GM18861 (cell line): ENCODE measurements at regions not wholly inside any gene's neighbourhood (a gene's known extent, or its start where the extent isn't known, plus 50 kb on each side); places are given as distances from the start of the nearest gene placed in this dataset.
"Not testable (repeated sequence)": the region's sequence is repeated elsewhere in the genome, so short reads cannot be mapped to it uniquely, and the experiment has no call there.

Experiments used
- ATAC-seq: cut with Tn5 transposase; IDR thresholded peaks from one replicate; pipeline ENCODE4 v1.9.1; 2021; ENCODE audit not compliant: unreplicated experiment

DNA sequence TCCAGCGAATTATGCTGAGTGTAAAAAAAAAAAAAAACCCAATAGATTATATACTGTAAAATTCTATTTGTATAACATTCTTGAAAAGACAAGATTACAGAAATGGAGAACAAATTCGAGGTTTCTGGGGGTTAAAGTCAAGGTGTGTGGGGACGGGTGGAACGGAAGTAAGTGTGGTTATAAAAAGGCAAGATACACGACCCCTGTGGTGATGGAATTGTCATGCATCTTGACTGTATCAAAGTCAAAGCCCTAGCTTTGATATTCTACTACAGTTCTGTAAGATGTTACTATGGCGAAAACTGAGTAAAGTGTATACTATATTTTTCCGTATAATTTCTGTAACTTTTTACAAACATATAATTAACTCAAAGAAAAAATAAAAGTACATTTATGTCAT, 718.2 kb upstream of the PCDH15 start:
- ATAC-seq = no peak

DNA sequence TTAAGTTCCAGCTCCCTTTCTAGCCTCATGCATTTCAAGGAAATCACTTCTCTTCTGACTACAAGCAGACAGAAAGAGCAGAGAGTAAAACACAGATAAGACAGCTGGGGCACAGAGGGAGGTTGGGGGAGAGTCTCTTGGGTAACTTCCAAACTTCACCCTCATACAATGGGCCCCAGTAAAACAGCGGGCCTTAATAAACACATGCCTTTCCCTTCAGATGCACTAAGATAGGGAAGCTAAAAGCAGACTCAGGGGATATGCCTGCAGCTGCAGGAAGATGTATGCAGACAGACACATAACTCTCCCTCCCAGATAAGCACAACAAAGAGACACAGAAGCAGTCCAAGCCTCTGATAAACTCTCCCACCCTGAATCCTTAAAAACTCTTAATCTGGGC, 717.4 kb upstream of the PCDH15 start:
- not testable (repeated sequence) for ATAC-seq

DNA sequence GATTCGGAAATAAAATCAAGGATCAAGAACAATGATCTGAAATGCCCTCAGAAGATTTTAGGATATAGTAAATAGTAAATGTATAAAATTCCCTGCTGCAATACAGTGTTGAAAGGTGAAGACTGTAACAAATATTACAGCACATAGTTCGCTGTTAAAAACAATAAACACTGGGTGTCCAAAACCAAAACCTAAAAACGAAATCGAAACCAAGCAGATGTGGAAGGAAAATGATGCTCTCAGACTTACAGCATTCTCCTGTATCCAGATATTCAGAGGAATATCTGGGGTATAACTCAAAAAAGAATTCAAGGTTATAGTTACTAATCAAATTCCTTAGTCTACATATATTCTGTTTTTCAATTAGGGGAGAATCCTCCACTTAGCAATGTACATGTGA, 708.1 kb upstream of the PCDH15 start:
- no peak for ATAC-seq

DNA sequence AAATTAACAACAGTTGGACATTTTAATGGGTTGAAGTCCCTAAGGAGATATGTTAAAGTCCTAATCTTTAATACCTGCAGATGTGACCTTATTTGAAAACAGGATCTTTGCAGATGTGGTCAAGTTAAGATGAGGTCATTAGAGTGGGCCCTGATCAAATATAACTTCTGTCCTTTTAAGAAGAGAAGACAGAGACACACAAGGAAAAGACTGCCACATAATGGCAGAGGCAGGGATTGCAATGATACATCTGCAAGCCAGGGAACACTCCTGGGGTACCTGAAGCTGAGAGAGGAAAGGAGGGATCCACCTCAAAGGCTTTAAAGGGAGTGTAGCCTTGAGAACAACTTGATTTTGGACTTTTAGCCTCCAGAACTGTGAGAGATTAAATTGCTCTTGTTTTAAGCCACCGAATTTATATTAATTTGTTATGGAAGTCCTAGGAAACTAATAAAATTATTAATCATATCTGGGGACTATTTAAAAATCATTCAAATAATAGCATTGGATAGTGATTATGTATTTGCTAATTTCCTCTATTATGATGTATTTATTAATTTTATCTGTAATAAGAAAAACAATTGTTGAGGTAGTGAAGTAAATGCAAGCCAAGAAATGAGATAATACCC, 700.0 kb upstream of the PCDH15 start:
- no peak for ATAC-seq

DNA sequence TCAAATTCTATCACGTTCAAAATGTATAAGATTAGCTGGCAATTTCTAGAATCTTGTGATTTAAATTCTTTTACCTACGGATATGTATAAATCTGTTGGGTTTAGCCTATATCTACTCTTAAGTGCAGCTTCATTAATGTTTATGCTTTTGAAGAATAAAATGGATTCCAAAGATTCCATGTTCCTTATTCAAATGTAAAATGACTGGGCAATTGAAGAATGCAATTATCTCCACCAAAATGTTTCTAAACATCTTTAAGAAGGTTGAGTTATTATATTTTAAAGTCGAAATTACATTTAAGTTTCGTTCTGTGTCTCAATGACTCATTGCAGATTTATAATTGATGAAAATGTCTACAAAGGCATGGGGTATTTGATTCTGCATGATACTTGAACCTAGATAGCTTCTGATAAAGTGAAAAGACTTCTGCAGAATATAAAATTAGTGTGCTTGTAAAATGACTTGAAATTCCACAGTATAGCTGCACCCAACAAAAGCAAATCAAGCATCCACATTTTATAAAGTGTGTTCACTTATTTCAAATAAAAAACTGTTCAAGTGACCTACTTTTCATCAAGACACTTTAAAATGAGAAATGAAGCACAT, 697.0 kb upstream of the PCDH15 start:
- ATAC-seq = no peak

DNA sequence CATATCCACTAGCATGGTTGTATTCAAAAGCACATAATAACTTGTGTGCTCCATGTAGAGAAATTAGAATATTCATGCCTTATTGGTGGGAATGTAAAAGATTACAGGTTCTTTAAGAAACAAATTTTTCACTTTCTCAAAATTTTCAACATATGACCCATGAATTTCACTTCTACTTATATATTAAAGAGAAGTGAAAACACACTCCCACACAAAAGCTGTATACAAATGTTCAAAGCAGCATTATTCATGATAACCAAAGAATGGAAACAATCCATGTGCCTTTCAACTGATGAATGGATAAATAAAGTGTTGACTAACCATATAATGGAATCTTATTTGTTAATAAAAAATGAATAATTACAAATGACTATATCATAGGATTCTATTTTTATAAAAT, 694.5 kb upstream of the PCDH15 start:
- no peak for ATAC-seq

DNA sequence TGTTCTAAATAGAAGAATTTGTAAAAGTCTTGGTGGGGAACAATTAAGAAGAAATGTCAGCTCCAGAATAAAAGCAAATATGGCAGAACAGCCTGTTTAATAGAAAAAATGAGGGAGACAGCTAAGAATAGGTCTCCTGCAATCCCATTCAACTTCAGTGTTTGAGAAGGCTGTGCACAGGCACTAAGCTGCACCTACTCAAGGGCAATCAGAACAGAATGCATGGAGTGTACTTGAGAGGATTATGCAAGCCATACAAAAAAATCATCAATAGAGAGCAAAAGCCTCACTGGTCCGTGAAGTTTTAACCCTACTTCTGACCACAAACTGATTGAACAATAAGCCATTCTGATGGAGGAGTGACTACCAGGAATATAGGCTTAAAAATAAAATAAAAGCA, 690.7 kb upstream of the PCDH15 start:
- no peak for ATAC-seq

DNA sequence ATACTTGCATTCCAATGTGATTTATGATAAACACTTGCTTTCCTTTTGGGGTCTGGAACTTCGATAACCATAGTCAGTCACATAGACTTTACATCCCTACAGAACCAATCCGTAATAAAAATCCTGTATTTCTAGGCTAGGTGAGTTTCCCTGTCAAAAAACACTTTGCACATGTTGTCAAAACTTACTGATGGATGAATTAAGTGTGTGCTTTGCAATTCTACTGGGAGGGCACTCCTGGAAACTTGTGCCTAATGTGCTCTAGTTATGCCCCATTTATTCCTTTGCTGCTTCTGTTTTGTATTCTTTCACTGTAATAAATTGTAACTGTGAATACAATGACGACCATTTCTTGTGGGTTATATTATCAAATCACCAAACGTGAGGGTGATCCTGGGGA, 684.8 kb upstream of the PCDH15 start:
- ATAC-seq = no peak

DNA sequence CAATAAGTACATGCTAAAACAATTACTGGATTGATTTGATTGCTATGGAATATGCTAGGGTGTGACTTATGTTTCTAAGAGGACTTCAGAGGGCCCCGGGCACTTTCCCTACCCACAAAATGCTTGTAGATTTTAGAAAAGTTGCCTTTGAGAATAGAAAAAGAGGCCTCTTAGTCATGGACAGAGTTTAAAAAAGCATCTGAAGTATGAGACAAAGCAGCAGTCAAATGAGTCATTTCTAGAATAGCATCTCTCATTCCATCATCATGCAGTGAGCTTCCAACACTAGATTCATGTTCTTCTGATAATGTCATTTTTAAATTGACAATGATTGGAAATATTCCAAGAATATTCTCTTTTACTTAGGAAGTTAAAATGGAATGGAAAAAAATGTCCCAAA, 675.1 kb upstream of the PCDH15 start:
- no peak for ATAC-seq

DNA sequence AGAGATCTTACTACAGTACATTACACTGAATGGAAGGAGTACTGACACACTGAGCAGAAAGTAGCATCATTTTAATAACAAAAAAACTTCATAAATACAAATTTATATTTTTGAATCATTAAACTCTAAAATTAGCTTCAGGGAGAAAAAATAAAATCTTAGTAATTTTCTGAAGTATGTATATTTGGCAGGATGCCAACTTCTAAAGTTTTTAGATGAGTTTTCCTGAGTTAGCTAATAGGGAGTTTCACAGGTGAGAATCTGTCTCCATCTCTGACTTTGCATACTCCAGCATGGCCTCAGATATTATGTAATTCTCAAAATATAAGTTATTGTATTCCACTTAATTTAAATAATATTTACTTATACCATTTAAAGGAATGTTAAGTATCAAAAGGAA, 673.2 kb upstream of the PCDH15 start:
- no peak for ATAC-seq

DNA sequence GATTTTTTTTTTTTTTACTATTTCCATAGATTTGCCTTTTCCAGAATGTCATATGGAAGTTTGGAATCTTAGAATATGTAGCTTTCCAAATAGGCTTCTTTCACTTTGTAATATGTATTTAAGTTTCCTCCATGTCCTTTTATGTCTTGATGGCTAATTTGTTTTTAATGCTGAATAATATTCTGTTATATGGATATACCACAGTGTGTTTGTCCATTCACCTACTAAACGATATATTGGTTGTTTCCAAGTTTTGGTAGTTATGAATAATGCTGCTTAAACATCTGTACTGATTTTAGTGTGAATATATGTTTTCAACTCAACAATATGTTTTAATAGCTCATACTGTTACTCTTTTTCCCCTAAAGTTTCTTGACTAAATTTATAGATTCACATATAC, 669.8 kb upstream of the PCDH15 start:
- no peak for ATAC-seq

DNA sequence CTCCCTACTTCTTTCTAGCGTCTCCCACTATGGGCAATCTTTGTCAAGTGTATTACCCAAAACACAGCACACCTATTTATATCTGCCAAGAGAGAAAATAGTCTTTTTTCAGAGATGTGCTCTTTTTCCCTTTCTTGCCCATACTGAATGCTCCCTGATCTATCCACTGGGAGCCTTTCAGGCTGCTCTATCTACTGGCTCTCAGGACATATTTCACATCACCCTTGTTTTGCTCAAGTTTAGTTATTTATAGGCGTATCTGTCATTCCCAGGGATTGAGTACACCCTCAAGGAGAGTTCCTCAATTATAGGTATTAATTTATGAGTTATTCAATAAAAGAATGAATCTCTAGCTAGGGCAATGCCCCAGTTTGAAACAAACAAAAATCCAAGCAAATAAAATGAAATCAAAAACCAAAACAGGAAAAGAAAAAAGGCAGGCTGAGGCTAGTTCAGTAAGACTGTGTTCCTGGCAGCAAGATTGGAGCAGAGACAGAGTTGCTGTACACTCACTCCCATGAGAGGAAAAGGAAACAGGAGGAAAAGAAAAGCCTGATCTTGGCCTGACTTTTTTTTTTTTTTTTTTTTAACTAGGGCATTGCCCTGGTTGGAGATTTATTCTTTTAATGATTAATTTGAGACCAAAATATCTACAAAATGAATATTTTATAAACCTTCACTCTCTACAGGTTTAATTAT, 665.9 kb upstream of the PCDH15 start:
- no peak for ATAC-seq

DNA sequence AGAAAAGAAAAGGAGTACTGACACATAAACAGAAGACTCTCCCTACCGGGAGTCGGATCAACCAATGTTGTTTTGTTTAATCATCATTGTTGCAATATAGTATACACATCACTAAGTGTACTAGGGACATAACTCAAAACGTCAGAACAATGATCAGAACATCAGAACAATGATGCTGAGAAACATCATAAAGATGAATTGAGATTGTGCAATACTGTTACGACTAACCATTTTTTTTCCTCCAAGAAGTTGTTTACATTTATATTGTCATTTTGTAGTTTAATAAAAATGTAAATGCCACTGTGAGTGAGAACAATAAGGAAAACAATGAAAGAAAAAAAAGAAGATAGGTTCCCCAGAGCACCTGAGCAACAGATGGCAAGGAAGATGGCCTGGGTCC, 663.1 kb upstream of the PCDH15 start:
- no peak for ATAC-seq

DNA sequence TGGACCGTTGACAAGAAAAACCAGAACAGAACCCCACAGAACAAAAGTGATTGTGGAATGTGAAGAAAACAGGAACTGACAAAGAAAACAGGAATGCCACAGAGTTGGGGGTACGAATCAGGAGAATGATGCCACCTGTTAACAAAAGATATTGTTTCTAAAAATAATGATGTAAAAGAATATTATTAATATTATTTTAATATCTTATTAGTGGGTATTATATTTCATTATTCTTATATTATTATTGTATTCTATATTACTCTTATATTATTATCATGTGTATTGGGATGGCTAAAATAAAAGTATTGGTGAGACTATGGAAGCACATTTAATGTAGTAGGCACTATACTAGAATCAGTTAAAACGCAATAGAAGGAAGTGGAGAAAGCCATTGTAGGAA, 659.0 kb upstream of the PCDH15 start:
- no peak for ATAC-seq

DNA sequence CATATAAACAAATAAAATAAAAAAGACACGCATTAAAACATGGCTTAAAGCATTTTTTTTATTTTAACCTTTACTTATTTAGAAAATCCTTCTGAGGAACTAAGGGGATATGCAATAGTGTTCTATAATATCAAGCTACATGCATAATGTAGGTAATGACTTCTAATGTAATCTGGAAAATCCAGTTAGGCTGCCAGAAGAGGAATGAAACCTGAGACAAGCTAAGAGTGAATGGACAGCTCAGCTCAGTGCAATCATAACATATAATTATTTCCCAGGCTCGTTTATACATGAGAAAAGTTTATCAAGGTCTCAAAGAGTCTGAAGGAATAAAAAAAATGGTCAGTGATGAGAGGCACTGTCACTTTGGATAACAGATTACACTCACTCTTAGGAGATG, 649.0 kb upstream of the PCDH15 start:
- no peak for ATAC-seq

DNA sequence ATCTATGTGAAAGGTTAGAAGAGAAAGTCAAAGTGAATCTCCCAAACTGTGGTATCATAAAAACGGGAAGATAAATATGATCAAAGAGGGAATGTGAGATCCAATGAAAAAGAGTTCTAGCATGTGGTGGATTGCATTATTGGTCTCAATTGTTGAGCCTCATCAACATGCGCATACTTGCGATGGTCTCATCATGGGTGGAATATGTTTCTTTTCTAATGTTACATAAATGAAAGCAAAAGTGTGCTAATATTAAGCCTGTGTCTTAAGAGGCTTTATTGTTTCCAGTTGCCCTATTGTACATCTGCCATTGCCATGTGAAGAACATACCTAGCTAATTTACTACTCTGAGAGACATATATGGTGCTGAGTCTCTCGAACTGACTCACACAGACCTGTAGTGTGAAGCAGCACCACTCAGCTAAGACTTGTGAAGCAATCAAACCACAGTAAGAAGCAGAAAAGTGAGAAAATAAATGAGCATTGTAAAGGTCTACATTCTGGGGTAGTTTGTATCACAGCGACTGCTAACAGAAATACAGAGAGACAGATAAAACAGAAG, 645.5 kb upstream of the PCDH15 start:
- no peak for ATAC-seq

DNA sequence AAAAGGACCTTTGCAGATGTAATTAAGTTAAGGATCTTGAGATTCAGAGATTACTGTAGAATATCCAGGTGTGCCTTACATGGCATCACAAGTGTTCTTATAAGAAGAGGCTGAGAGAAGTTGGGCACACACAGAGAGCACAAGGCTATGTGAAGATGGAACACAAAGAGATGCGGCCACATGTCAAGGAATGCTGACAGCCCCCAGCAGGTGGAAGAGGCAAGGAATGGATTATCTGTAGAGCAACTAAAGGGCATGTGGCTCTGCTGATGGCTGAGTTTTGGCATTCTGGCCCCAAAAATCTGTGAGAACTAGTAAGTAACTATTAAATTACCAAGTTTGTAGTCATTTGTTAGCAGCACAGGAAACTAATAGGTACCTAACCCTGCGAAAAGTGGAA, 640.7 kb upstream of the PCDH15 start:
- no peak for ATAC-seq

DNA sequence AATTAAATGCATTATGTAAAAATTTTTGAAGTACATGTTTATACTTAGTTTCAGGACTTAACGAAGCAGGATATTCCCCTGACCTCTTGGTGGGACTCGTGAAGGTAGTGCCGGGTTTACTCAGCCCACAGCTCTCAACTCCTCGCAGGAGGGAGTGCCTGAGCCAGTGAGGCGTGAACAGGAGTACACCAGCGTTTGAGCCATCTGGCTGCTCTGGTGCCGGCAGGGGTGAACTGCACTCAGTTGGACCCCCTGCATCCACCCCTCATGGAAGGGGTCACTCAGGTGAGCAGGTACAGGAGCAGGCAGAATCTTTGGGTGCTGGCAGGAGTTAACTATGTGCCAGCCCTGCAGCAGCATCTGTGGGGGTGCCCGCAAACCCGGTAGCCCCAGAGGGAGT, 625.1 kb upstream of the PCDH15 start:
- no peak for ATAC-seq

DNA sequence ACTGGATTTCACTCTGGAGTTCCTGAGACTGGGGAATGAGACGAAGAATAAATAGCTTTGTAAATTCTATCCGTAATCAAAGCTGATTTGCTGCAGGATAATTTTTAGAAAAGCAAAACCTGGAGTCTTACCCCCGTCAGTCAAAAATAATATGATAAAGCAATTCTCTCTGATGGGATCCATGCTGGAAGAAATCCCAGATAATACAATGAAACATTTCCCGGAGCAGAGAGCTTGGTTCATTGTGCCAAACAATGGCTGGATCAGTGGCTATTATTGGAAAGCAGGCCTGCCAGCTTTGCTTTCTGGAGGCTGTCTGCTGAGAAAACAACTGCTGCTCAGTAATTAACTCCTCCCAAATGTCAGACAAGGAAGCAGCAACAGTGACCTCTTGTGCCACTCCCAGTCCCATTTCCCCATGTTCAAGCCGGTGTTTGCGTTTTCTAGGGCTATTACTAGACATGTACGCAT, 609.4 kb upstream of the PCDH15 start:
- ATAC-seq = no peak

DNA sequence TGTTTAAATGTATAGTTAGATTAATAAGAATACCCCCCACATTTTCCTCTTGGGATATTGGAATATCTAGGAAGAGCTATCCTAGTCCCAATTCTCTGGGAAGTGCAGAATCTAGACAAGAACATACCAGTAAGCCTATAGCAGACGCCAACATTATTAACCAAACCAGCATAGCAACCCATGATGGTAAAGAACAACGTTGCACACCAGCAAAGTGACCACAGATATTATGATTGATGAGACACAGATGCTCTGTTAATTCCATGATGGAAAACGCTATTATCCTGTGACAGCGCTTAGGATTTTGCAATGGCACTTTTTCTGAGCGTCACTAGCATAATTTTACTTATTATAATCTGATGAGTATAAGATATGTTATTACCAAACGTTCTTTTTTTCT, 603.1 kb upstream of the PCDH15 start:
- no peak for ATAC-seq

DNA sequence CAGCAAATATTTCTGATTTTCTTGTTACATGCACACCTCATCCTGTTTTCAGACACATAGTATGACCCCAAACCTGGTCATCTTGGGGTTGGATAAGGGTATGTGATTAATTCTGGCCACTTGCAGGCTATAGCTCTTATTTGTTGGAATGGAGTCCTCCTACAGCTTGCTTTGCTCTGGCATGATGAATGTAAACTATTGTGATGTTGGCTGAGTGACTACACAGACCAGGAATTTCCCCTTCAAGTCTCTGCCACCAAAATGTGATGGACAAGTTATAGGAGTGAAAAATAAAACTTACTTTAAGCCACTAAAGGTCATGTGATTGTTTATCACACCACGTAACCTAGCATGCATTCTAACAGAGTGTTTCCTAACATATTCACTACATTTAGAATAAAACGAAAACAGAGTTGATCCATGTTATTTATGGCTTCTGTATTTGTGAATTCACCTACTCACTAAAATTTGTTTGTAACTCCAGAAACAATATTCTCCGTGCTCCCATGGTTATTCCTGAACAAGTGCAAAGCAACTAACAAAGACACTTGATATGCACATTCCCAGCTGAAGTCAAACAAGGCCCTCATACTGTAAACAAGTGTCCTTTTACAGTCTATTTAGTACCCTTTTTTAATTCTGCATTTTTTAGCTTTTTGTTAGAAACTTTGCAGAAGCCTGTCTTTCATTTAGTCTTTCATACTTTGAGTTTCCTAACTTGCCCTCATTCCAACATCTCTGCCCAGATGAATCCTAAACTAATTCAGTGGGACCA, 599.2 kb upstream of the PCDH15 start:
- ATAC-seq = no peak

DNA sequence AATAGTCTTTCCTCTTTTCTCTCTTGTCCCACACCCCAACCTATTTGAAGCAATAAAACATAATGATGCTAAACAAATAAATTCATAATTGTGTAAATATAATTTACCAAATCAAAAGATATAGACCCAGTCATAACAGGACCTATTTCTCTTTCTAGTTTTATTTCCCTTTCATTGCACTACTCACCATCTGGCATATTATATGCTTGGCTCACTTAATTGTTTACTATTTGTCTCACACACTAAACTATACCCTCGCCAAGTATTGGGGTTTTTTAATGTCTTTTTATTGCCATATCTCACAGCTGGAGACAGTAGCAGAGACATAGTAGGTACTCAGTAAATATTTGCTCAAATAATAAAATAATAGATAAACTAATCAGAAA, 597.5 kb upstream of the PCDH15 start:
- ATAC-seq = no peak
